ENCODE measurements at regions not wholly inside any gene's neighbourhood (a gene's known extent, or its start where the extent isn't known, plus 50 kb on each side); places are given as distances from the start of the nearest gene placed in this dataset.

GRCh38 chr17:14717859-14718258, 417.0 kb downstream of the HS3ST3B1 start:
- Histone ChIP-seq H2AFZ (ENCODE audit: low read depth, low read length) (no peak overlapping the region), H3K27ac (ENCODE audit: low read length) (no peak overlapping the region), H3K4me2 (ENCODE audit: low read length) (no peak overlapping the region), H3K9me3 (ENCODE audit: insufficient read depth, low read length) (no peaks in the 10 kb centered on the region), H3K4me1 (ENCODE audit: low read length) (no peaks in the 10 kb centered on the region), H3K27me3 (ENCODE audit: low read depth, low read length) (no peaks in the 10 kb centered on the region), H4K20me1 (ENCODE audit: insufficient read depth, low read length) (no peaks in the 10 kb centered on the region), H3K36me3 (replicated peaks; ENCODE audit: low read depth, low read length) (no peaks in the 10 kb centered on the region), H3K4me3 (ENCODE audit: low read length) (no peak overlapping the region), H3K9ac (ENCODE audit: low read length) (no peak overlapping the region), H3K79me2 (ENCODE audit: low read length) (no peaks in the 10 kb centered on the region)
- TF ChIP-seq EZH2phosphoT487 (IDR thresholded peaks at IDR 0.05; ENCODE audit: low read depth) (no peak), CTCF (IDR thresholded peaks at IDR 0.05; ENCODE audit: low read depth, low read length) (no peak)

DNA sequence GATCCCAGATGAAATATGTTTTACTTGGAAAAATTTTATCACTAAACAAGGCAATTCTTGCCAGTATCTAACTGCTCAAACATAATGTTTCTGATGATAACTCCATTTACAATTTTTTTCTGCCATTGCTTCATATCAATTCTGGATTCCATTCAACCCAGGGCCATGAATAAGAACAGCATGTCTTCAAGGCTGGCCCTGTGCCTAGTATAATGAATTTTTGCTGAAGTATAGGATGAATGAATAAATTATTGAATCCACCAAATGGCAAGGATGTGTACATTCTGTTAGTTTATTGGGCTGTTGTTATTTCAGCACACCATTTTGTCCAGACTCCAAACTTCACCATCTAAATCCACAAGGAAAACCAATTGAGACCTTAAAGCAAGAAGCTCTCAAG, 414.7 kb downstream of the HS3ST3B1 start:
- Histone ChIP-seq H3K9ac (ENCODE audit: low read length) (no peak overlapping the region), H3K36me3 (replicated peaks; ENCODE audit: low read depth, low read length) (no peaks in the 10 kb centered on the region), H3K4me3 (ENCODE audit: low read length) (no peak overlapping the region), H3K4me1 (ENCODE audit: low read length) (no peaks in the 10 kb centered on the region), H3K4me2 (ENCODE audit: low read length) (no peak overlapping the region), H3K27ac (ENCODE audit: low read length) (no peak overlapping the region), H3K79me2 (ENCODE audit: low read length) (no peaks in the 10 kb centered on the region), H2AFZ (ENCODE audit: low read depth, low read length) (no peak overlapping the region), H3K27me3 (ENCODE audit: low read depth, low read length) (no peaks in the 10 kb centered on the region), H3K9me3 (ENCODE audit: insufficient read depth, low read length) (no peaks in the 10 kb centered on the region), H4K20me1 (ENCODE audit: insufficient read depth, low read length) (no peaks in the 10 kb centered on the region)
- TF ChIP-seq EZH2phosphoT487 (IDR thresholded peaks at IDR 0.05; ENCODE audit: low read depth) (no peak), CTCF (IDR thresholded peaks at IDR 0.05; ENCODE audit: low read depth, low read length) (no peak)

DNA sequence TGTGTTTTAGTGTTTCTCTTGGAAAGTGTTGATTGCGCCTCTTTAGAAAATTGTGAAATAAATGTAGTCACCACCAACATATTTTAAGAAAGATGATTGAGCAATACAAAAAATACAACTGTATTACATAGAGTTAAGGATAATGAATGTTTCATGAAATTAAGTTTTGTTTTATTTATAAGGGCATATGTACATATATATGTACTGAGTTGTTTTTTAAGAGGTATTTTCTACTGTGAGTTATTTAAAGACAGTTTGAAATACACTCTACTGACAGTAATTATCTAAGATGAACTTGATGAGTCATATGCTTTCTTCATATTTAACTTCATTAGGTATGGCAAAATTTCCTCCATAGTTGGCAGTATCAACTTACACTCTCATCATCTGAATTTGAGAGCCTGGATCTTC, 411.7 kb downstream of the HS3ST3B1 start:
- Histone ChIP-seq H3K9me3 (ENCODE audit: insufficient read depth, low read length) (no peaks in the 10 kb centered on the region), H2AFZ (ENCODE audit: low read depth, low read length) (no peak overlapping the region), H3K9ac (ENCODE audit: low read length) (no peak overlapping the region)

GRCh38 chr17:14704121-14704520, 403.2 kb downstream of the HS3ST3B1 start:
- Histone ChIP-seq H2AFZ (ENCODE audit: low read depth, low read length) (no peak overlapping the region), H3K9ac (ENCODE audit: low read length) (no peak overlapping the region), H4K20me1 (ENCODE audit: insufficient read depth, low read length) (no peaks in the 10 kb centered on the region), H3K4me1 (ENCODE audit: low read length) (no peaks in the 10 kb centered on the region), H3K4me3 (ENCODE audit: low read length) (no peak overlapping the region), H3K27me3 (ENCODE audit: low read depth, low read length) (no peaks in the 10 kb centered on the region), H3K9me3 (ENCODE audit: insufficient read depth, low read length) (no peaks in the 10 kb centered on the region), H3K4me2 (ENCODE audit: low read length) (no peak overlapping the region), H3K79me2 (ENCODE audit: low read length) (no peaks in the 10 kb centered on the region), H3K27ac (ENCODE audit: low read length) (no peak overlapping the region), H3K36me3 (replicated peaks; ENCODE audit: low read depth, low read length) (no peaks in the 10 kb centered on the region)
- TF ChIP-seq CTCF (IDR thresholded peaks at IDR 0.05; ENCODE audit: low read depth, low read length), result no peak
- TF ChIP-seq EZH2phosphoT487 (IDR thresholded peaks at IDR 0.05; ENCODE audit: low read depth), result no peak

More for the DNA sequence above, 411.7 kb downstream of the HS3ST3B1 start:
- H3K36me3 ChIP-seq (replicated peaks; ENCODE audit: low read depth, low read length), result no peaks in the 10 kb centered on the region
- H3K4me2 ChIP-seq (ENCODE audit: low read length), result no peak overlapping the region
- no peaks in the 10 kb centered on the region for H4K20me1 ChIP-seq (ENCODE audit: insufficient read depth, low read length)
- no peaks in the 10 kb centered on the region for H3K27me3 ChIP-seq (ENCODE audit: low read depth, low read length)
- no peaks in the 10 kb centered on the region for H3K4me1 ChIP-seq (ENCODE audit: low read length)
- no peaks in the 10 kb centered on the region for H3K79me2 ChIP-seq (ENCODE audit: low read length)
- no peak overlapping the region for H3K4me3 ChIP-seq (ENCODE audit: low read length)
- H3K27ac ChIP-seq (ENCODE audit: low read length), result no peak overlapping the region
- TF ChIP-seq CTCF (IDR thresholded peaks at IDR 0.05; ENCODE audit: low read depth, low read length) (no peak), EZH2phosphoT487 (IDR thresholded peaks at IDR 0.05; ENCODE audit: low read depth) (no peak)
